Testis (tissue), 2 donors: ENCODE measurements at regions not wholly inside any gene's neighbourhood (a gene's known extent, or its start where the extent isn't known, plus 50 kb on each side); places are given as distances from the start of the nearest gene placed in this dataset.
"Not testable (repeated sequence)": the region's sequence is repeated elsewhere in the genome, so short reads cannot be mapped to it uniquely, and the experiment has no call there.

Experiments
- DNase-seq: peaks from one replicate; pipeline ENCODE4 v3.0.0-alpha.2; 2019
- H3K27ac ChIP-seq, 2 donors: fragments of 200-600 bp; sonication (generic); one replicate each; pipeline ENCODE4 v1.5.1; 2019
- H3K27me3 ChIP-seq: fragments of 200-600 bp; sonication (generic); one replicate; pipeline ENCODE4 v1.5.1; 2019
- H3K36me3 ChIP-seq: fragments of 200-600 bp; sonication (generic); one replicate; pipeline ENCODE4 v1.5.1; 2017; ENCODE audit warnings: low read depth; ENCODE audit errors: missing control alignments
- H3K4me1 ChIP-seq: fragments of 200-600 bp; sonication (generic); one replicate; pipeline ENCODE4 v1.5.1; 2019
- H3K4me3 ChIP-seq, 2 donors: fragments of 200-600 bp; sonication (generic); one replicate each; pipeline ENCODE4 v1.5.1; 2017 to 2019
- H3K9me3 ChIP-seq: fragments of 200-600 bp; sonication (generic); one replicate; pipeline ENCODE4 v1.5.1; 2017
- WGBS, 2 donors: methylation state at CpG; one replicate each; pipeline ENCODE4 v1.1.5; 2018; 5-methylcytosine and 5-hydroxymethylcytosine counted together
- intact Hi-C: fragments of 100-400 bp; cut with DNase I; formaldehyde crosslinking; loops from one replicate; pipeline ENCODE4 v1.15.1; 2023; ENCODE audit warnings: low total_unique reads

DNA sequence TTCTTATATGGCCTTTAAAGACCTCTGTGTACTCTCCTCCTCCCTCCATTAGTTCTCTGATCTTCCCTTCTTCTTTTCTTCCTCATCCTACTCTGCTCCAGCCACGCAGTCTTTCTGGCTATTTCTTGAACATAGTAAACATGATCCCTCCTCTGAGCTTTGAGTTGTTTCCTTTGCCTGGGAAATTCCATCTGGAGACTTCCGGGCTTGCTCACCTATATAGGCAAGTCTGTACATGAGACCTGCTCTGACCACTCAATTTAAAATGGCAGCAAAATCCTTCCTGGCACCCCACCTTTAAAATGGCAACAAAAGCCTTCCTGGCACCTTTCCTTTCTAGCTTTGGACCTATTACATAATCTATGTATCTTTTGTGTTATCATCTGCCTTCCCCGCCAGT, 94.4 kb downstream of the SPDYE17 start:
- H3K36me3 ChIP-seq, H3K4me3 ChIP-seq, DNase-seq, H3K27me3 ChIP-seq, H3K27ac ChIP-seq, intact Hi-C loops, H3K4me1 ChIP-seq, H3K9me3 ChIP-seq: not testable (repeated sequence)
- WGBS, 2 donors = 53 to 72% methylated on average over 2 of the region's 3 CpGs

DNA sequence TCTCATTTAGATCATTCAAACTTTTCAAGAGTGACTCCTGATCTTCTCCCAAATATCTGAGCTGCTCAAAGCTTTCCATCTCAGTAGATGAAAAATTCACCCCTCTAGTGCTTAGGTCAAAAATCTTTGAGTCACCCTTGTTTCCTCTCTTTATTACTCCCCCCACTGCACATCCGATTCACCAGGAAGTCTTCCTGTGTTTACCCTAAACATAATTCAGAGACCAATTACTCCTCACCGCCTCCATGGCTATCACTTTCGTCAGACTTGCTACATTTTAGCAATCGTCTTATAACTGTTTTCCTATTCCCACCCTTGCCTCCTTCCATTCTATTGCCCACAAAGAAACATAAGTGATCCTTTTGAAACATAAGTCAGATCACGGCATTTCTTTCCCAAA, 94.8 kb downstream of the SPDYE17 start:
- H3K27ac ChIP-seq, DNase-seq, intact Hi-C loops, H3K9me3 ChIP-seq, H3K36me3 ChIP-seq, H3K4me1 ChIP-seq, H3K4me3 ChIP-seq, H3K27me3 ChIP-seq: not testable (repeated sequence)
- WGBS, 2 donors = 33 to 39% methylated on average over 5 of the region's 5 CpGs

DNA sequence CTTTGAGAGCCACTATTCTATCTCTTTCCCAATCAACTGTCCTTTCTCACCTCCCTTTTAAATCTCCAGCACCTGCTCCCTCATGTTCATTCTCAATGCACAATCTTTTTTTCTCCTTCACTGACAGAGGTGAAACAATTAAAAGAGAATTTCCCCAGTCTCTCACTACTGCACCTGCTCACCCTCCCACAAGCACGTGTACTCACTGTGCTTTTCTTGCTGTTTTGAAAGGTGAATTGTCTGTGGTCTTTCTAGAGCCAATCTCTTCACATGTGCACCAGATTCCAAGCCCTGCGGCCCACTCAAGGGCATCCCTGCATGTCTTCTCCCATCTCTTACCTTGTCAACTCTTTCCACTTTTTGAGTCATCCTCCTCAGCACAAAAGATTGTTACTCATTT, 95.8 kb downstream of the SPDYE17 start:
- 67 to 85% methylated on average over 2 of the region's 2 CpGs for WGBS, 2 donors
- H3K27ac ChIP-seq, intact Hi-C loops, H3K9me3 ChIP-seq, H3K4me3 ChIP-seq, DNase-seq, H3K27me3 ChIP-seq, H3K4me1 ChIP-seq, H3K36me3 ChIP-seq: not testable (repeated sequence)

DNA sequence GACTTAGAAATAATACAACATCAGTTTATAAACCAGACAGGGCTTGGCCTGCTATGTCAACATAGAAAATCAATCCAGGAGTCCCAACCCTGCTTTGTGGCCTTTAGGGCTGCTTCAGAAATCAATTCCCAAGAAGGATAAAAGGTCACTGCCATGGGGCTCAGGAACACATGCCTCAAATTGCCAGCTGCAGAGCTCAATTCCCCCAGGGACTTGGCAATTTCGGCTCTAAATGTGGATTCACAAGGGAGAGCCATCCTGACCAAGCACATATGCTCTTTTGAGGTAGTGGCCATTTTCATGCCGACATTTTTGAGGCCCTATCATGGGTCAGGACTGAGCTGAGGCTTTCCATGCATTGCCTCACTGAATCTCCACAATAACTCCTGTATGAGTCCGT, 97.5 kb downstream of the SPDYE17 start:
- H3K36me3 ChIP-seq, H3K27ac ChIP-seq, H3K4me3 ChIP-seq, DNase-seq, H3K9me3 ChIP-seq, H3K27me3 ChIP-seq, H3K4me1 ChIP-seq, intact Hi-C loops: not testable (repeated sequence)
- WGBS, 2 donors = 81 to 100% methylated on average over 3 of the region's 3 CpGs

DNA sequence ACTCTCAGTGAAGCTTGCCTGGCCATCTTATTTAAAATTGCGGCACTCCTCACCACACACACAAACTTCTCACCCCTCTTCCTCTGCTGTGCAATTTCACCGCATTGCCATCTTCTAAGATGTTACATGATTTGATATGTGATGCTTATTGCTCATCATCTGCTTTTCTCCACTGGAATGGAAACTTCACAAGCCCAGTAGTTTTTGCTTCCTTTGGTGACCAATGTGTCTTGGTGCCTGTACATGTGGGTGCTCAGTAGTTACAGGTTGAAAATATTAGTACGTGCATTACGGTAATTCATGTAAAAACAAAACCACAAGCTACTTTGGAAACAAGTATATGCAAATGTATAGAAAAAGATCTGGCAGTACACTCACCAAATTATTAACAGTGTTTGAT, 99.2 kb downstream of the SPDYE17 start:
- H3K27me3 ChIP-seq, H3K4me1 ChIP-seq, H3K27ac ChIP-seq, H3K36me3 ChIP-seq, H3K4me3 ChIP-seq, DNase-seq, intact Hi-C loops, H3K9me3 ChIP-seq: not testable (repeated sequence)
- 94 to 99% methylated on average over 4 of the region's 4 CpGs for WGBS, 2 donors

DNA sequence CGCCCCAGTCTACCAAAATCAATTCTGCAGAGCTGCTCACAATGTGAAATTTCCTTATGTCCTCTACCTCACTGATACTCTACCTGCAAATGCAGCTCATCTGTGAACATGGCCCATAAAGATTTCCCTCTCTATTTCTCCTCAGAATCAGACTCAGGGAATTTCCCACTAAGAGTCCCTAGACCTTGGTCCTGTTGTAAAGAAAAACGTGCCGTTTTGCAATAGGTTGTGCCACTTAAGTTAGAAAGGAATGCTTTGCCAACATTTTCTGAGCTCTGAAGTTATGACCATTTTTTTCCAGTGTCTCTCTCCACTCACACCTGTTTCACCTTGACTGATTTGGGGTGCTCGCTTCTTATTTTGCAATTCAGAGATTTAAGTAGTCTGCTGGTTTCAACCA, 100.7 kb downstream of the SPDYE17 start:
- DNase-seq, H3K9me3 ChIP-seq, intact Hi-C loops, H3K4me1 ChIP-seq, H3K27ac ChIP-seq, H3K36me3 ChIP-seq, H3K4me3 ChIP-seq, H3K27me3 ChIP-seq: not testable (repeated sequence)
- WGBS, 2 donors = 70 to 78% methylated on average over 3 of the region's 4 CpGs

DNA sequence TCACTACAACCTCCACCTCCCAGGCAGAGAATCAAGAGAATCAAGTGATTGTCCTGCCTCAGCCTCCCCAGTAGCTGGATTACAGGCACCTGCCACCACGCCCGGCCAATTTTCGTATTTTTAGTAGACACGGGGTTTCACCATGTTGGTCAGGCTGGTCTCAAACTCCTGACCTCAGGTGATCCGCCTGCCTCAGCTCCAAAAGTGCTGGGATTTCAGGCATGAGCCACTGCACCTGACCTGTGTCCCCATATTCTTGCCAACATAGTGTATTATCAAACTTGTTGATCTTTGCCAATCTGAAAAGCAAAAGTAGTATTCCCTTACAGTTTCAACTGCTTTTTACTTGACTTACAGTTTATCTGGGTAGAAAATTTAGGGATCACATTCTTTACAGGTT, 101.7 kb downstream of the SPDYE17 start:
- H3K9me3 ChIP-seq, H3K36me3 ChIP-seq, DNase-seq, H3K27me3 ChIP-seq, H3K4me3 ChIP-seq, H3K27ac ChIP-seq, H3K4me1 ChIP-seq, intact Hi-C loops: not testable (repeated sequence)
- 90 to 96% methylated on average over 5 of the region's 5 CpGs for WGBS, 2 donors

DNA sequence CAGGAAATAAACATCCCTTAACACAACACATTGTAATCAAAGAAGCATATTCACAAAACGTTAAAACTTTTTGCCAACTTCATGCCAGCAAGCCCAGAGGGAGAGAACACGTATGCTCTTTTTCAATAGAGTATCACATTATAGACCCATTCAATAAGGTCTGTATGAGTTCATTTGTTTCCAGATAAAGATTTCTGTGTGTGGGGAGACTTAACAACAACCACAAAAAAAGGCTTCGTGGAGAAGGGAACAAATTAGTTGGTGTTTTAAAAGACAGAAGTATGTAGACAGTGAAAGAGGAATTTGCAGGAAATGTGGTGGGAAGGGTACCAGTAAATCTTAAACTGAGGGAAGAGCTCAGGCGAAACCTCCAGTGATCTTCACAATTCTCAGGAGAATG, 103.4 kb downstream of the SPDYE17 start:
- intact Hi-C loops, H3K27ac ChIP-seq, DNase-seq, H3K27me3 ChIP-seq, H3K9me3 ChIP-seq, H3K4me3 ChIP-seq, H3K4me1 ChIP-seq, H3K36me3 ChIP-seq: not testable (repeated sequence)
- 64% methylated on average over 4 of the region's 4 CpGs for WGBS, 2 donors

DNA sequence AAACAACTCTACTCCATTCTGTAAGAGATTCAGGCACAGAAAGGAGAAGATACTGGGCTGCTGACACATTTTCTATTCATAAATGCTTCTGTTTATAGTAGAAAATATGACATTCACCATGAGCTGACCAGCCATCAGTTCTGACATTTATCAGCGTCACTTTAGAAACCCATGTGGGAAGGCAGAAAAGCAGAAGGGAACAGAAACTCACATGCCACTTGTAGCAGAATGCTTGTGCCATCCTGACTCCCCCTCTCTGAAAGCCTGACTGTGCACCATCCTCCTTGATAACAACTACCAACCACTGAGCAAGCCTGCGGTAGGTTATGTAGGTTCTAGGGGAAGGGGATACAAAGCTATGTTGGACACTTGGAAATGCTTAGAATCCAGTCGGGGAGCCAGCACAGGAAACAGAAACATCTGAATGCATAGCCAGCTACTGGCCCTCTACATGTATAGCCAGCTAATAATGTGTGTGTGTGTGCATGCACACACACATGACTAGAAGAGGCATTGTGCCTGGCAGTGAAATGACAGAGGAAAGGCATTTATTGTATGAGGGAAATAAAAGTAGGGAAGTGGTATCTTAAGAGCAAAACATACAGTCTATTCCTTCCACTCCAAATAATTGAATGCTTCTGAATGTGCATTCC, 104.3 kb downstream of the SPDYE17 start:
- H3K4me3 ChIP-seq, H3K36me3 ChIP-seq, H3K9me3 ChIP-seq, DNase-seq, H3K27ac ChIP-seq, H3K27me3 ChIP-seq, intact Hi-C loops, H3K4me1 ChIP-seq: not testable (repeated sequence)
- WGBS, 2 donors = 50 to 91% methylated on average over 2 to 3 of the region's 3 CpGs

DNA sequence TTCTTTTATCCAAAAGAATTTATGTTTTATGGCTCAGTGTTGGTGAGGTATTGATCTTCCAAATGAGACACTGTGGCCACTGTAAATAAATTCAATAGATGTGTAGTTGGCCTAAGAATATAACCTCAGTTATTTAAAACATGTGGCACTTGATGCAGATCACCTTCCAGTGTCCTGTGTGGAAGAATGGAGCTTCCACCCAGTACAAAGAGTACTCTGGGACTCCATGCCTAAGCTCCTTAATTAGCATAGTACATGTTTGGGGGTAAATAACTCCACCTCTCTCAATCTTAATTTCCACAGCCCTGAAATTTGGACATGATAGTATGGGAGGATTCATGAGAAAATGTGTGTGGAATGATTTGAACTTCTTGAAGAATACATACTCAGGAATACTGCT, 105.7 kb downstream of the SPDYE17 start:
- H3K4me3 ChIP-seq, H3K36me3 ChIP-seq, H3K4me1 ChIP-seq, H3K9me3 ChIP-seq, H3K27me3 ChIP-seq, DNase-seq, H3K27ac ChIP-seq, intact Hi-C loops: not testable (repeated sequence)

DNA sequence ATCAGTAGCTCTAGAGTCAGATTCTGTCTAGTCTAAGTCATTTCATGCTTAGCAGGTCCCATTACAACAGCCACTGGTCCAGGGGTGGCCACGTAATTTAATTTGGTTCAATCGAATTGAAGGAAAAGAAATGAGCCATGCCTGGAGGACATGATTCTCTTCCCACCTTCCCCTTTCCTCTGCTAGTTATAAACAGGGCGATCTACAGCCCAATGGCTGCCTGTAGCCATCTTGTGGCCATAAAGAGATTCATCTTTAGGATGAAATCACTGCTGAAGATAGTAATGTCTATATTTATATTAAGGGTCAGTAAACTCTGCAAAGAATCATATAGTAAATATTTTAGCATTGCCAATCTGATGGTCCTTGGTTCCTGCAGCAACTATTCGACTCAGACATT, 107.4 kb downstream of the SPDYE17 start:
- H3K27me3 ChIP-seq, intact Hi-C loops, H3K4me3 ChIP-seq, H3K27ac ChIP-seq, H3K4me1 ChIP-seq, DNase-seq, H3K36me3 ChIP-seq, H3K9me3 ChIP-seq: not testable (repeated sequence)
- WGBS, 2 donors = 66 to 78% methylated on average over 4 of the region's 4 CpGs

DNA sequence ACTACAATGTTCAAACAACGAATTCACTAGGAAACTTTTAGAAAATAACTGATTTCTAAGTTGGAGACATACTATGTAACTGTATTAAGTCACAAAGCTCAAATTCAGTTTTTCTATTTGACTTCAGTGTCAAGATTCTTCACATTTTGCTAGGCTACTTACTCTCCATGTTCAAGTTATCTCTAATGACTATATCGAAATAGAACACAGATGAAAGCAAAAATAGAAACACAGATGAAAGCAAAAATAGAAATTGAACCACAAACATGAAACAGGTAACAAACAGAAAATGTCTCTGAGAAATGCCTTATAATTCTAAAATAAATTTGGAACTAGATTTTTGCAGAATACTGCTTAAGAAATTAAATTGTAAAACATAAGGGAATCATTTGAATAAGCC, 113.5 kb downstream of the SPDYE17 start:
- H3K4me3 ChIP-seq, H3K36me3 ChIP-seq, H3K27me3 ChIP-seq, intact Hi-C loops, DNase-seq, H3K9me3 ChIP-seq, H3K27ac ChIP-seq, H3K4me1 ChIP-seq: not testable (repeated sequence)
- WGBS, 2 donors = 67 to 72% methylated on average over 2 of the region's 2 CpGs

DNA sequence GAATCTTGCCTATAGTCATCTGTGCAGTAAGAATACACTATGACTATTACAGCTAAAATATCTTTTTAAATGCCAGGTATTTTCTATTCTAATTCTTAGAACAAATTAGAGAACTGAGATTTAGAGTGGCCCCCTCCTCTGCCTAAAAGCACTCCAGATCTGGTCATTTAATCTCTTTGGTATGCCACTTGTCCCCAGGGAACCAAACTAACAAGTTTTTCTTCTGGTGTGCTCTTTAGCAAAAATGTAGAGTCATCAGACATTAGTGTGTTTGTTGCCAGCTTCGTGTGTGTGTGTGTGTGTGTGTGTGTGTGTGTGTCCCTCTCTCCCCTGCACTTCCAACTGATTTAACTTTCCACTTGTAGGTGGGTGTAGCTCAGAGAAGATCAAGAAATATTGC, 117.8 kb downstream of the SPDYE17 start:
- H3K27me3 ChIP-seq, DNase-seq, intact Hi-C loops, H3K4me3 ChIP-seq, H3K4me1 ChIP-seq, H3K27ac ChIP-seq, H3K9me3 ChIP-seq, H3K36me3 ChIP-seq: not testable (repeated sequence)
- 43% methylated on average over 1 of the region's 1 CpG; no CpG with 5 or more reads in 1 of the 2 donors for WGBS, 2 donors
